Vagina (tissue), 2 donors: ENCODE measurements at regions not wholly inside any gene's neighbourhood (a gene's known extent, or its start where the extent isn't known, plus 50 kb on each side); places are given as distances from the start of the nearest gene placed in this dataset.

Source experiments
- DNase-seq, 2 donors: peaks; one replicate each; pipeline ENCODE4 v3.0.0-alpha.2; 2017; ENCODE audit errors: extremely low spot score in 2 of 2
- H3K27ac ChIP-seq: fragments of 200-600 bp; sonication (generic); one replicate; pipeline ENCODE4 v1.5.1; 2019
- H3K27me3 ChIP-seq: fragments of 200-600 bp; sonication (generic); one replicate; pipeline ENCODE4 v1.5.1; 2019
- H3K36me3 ChIP-seq, 2 donors: fragments of 200-600 bp; sonication (generic); one replicate each; pipeline ENCODE4 v1.5.1; 2017 to 2019
- H3K4me1 ChIP-seq: fragments of 200-600 bp; sonication (generic); one replicate; pipeline ENCODE4 v1.5.1; 2019
- H3K4me3 ChIP-seq, 2 donors: fragments of 200-600 bp; sonication (generic); 1 replicate in 1 of 2; 2 replicates in 1 of 2; pipeline ENCODE4 v1.5.1; 2016 to 2019
- H3K9me3 ChIP-seq: fragments of 200-600 bp; sonication (generic); one replicate; pipeline ENCODE4 v1.5.1; 2019
- CTCF ChIP-seq, 3 experiments: fragments of 450-650 bp in 2 of 3; fragments of 200-600 bp in 1 of 3; sonication (generic) in 1 of 3; IDR thresholded peaks; one replicate each; pipeline ENCODE4 v1.5.1; 2017 to 2019; ENCODE audit warnings: antibody characterized with exemption in 3 of 3, mild to moderate bottlenecking in 2 of 3, moderate library complexity in 2 of 3
- POLR2A ChIP-seq, 2 donors: fragments of 450-650 bp; IDR thresholded peaks; one replicate each; pipeline ENCODE4 v1.6.1; 2017; ENCODE audit warnings: antibody characterized with exemption in 2 of 2, mild to moderate bottlenecking in 2 of 2, moderate library complexity in 2 of 2
- POLR2AphosphoS5 ChIP-seq, 2 donors: sonication (generic); formaldehyde crosslinking; IDR thresholded peaks; one replicate each; pipeline ENCODE4 v1.9.0; 2017; ENCODE audit warnings: antibody characterized with exemption in 2 of 2, mild to moderate bottlenecking in 2 of 2, low read depth in 1 of 2; ENCODE audit not compliant: insufficient read depth in 1 of 2
- intact Hi-C: fragments of 100-400 bp; cut with DNase I; formaldehyde crosslinking; loops from one replicate; pipeline ENCODE4 v1.15.1; 2023

- no peak for TF ChIP-seq POLR2AphosphoS5 (IDR thresholded peaks at IDR 0.05; ENCODE audit: insufficient read depth in 1 of 2, low read depth in 1 of 2)
- TF ChIP-seq CTCF (IDR thresholded peaks at IDR 0.05) = no peak
- TF ChIP-seq POLR2A (IDR thresholded peaks at IDR 0.05) = no peak
- no peak for DNase-seq
- H3K36me3 ChIP-seq = no peaks in the 10 kb centered on the region
- H3K27ac ChIP-seq = no peak overlapping the region
- no peaks in the 10 kb centered on the region for H3K4me1 ChIP-seq
- H3K9me3 ChIP-seq = no peaks in the 10 kb centered on the region
- H3K27me3 ChIP-seq = no peaks in the 10 kb centered on the region
- H3K4me3 ChIP-seq = no peak overlapping the region
- intact Hi-C loops = no loop called here
Observed at GRCh38 chr4:81746773-81747172, 275.1 kb upstream of the RASGEF1B start.

- intact Hi-C loops = no loop called here
- no peak for TF ChIP-seq POLR2AphosphoS5 (IDR thresholded peaks at IDR 0.05; ENCODE audit: insufficient read depth in 1 of 2, low read depth in 1 of 2)
- TF ChIP-seq CTCF (IDR thresholded peaks at IDR 0.05) = no peak
- no peak for TF ChIP-seq POLR2A (IDR thresholded peaks at IDR 0.05)
- H3K4me1 ChIP-seq = peaks cover under 1% of the 10 kb centered on the region
- no peaks in the 10 kb centered on the region for H3K36me3 ChIP-seq
- no peaks in the 10 kb centered on the region for H3K27me3 ChIP-seq
- H3K27ac ChIP-seq = no peak overlapping the region
- H3K4me3 ChIP-seq = no peak overlapping the region
- H3K9me3 ChIP-seq = no peaks in the 10 kb centered on the region
- DNase-seq = no peak
Observed at GRCh38 chr4:81746071-81746470, 274.4 kb upstream of the RASGEF1B start.

GRCh38 chr4:81745050-81745449, 273.3 kb upstream of the RASGEF1B start:
- Histone ChIP-seq H3K36me3 (no peaks in the 10 kb centered on the region), H3K4me3 (no peak overlapping the region), H3K9me3 (no peaks in the 10 kb centered on the region), H3K4me1 (peaks cover 4% of the 10 kb centered on the region), H3K27ac (no peak overlapping the region), H3K27me3 (no peaks in the 10 kb centered on the region)
- no peak for TF ChIP-seq POLR2AphosphoS5 (IDR thresholded peaks at IDR 0.05; ENCODE audit: insufficient read depth in 1 of 2, low read depth in 1 of 2)
- no peak for TF ChIP-seq CTCF (IDR thresholded peaks at IDR 0.05)
- TF ChIP-seq POLR2A (IDR thresholded peaks at IDR 0.05) = no peak
- intact Hi-C loops = no loop called here
- DNase-seq = no peak

GRCh38 chr4:81743731-81744435, 272.2 kb upstream of the RASGEF1B start:
- Histone ChIP-seq H3K4me3 (no peak overlapping the region), H3K4me1 (peaks cover 4% of the 10 kb centered on the region), H3K27ac (no peak overlapping the region), H3K9me3 (no peaks in the 10 kb centered on the region), H3K36me3 (no peaks in the 10 kb centered on the region), H3K27me3 (no peaks in the 10 kb centered on the region)
- no peak for DNase-seq
- intact Hi-C loops = no loop called here
- TF ChIP-seq POLR2A (IDR thresholded peaks at IDR 0.05) (no peak), CTCF (IDR thresholded peaks at IDR 0.05) (no peak), POLR2AphosphoS5 (IDR thresholded peaks at IDR 0.05; ENCODE audit: insufficient read depth in 1 of 2, low read depth in 1 of 2) (no peak)

GRCh38 chr4:81740487-81740886, 268.8 kb upstream of the RASGEF1B start:
- TF ChIP-seq POLR2AphosphoS5 (IDR thresholded peaks at IDR 0.05; ENCODE audit: insufficient read depth in 1 of 2, low read depth in 1 of 2) = no peak
- TF ChIP-seq POLR2A (IDR thresholded peaks at IDR 0.05) = no peak
- no peak for TF ChIP-seq CTCF (IDR thresholded peaks at IDR 0.05)

More at GRCh38 chr4:81740487-81740886, 268.8 kb upstream of the RASGEF1B start:
- no peak overlapping the region for H3K4me3 ChIP-seq
- H3K9me3 ChIP-seq = no peaks in the 10 kb centered on the region
- H3K27ac ChIP-seq = no peak overlapping the region
- H3K27me3 ChIP-seq = no peaks in the 10 kb centered on the region
- intact Hi-C loops = no loop called here
- DNase-seq = no peak
- peaks cover 4% of the 10 kb centered on the region for H3K4me1 ChIP-seq
- no peaks in the 10 kb centered on the region for H3K36me3 ChIP-seq
